ENCODE measurements at regions not wholly inside any gene's neighbourhood (a gene's known extent, or its start where the extent isn't known, plus 50 kb on each side); places are given as distances from the start of the nearest gene placed in this dataset.

- no peak for DNase-seq
- no peak overlapping the region for H3K27ac ChIP-seq
- H3K9me3 ChIP-seq, result no peaks in the 10 kb centered on the region
- intact Hi-C loops (cut with DNase I), result no loop called here
- peaks cover 31% of the 10 kb centered on the region for H3K4me1 ChIP-seq
- no peaks in the 10 kb centered on the region for H3K27me3 ChIP-seq (ENCODE audit: low read depth)
- no peaks in the 10 kb centered on the region for H3K36me3 ChIP-seq
- no peak for ATAC-seq
- TF ChIP-seq CTCF (IDR thresholded peaks at IDR 0.05), result no peak
- no peak overlapping the region for H3K4me3 ChIP-seq
Observed at GRCh38 chr6:21772884-21773575, 179.5 kb downstream of the SOX4 start.

- H3K27ac ChIP-seq, result no peak overlapping the region
- DNase-seq, result no peak
- ATAC-seq, result no peak
Observed at GRCh38 chr6:21773576-21773968, 180.0 kb downstream of the SOX4 start.

GRCh38 chr6:21777846-21778245, 184.3 kb downstream of the SOX4 start:
- H3K27ac ChIP-seq, result no peak overlapping the region
- no peaks in the 10 kb centered on the region for H3K27me3 ChIP-seq (ENCODE audit: low read depth)
- intact Hi-C loops (cut with DNase I), result no loop called here
- H3K4me1 ChIP-seq, result no peaks in the 10 kb centered on the region
- DNase-seq (no peak), ATAC-seq (no peak)
- H3K36me3 ChIP-seq, result no peaks in the 10 kb centered on the region
- H3K4me3 ChIP-seq, result no peak overlapping the region
- H3K9me3 ChIP-seq, result no peaks in the 10 kb centered on the region
- TF ChIP-seq CTCF (IDR thresholded peaks at IDR 0.05), result no peak

More at GRCh38 chr6:21773576-21773968, 180.0 kb downstream of the SOX4 start:
- intact Hi-C loops (cut with DNase I), result no loop called here
- H3K9me3 ChIP-seq, result no peaks in the 10 kb centered on the region
- peaks cover 30% of the 10 kb centered on the region for H3K4me1 ChIP-seq
- H3K36me3 ChIP-seq, result no peaks in the 10 kb centered on the region
- TF ChIP-seq CTCF (IDR thresholded peaks at IDR 0.05), result no peak
- H3K27me3 ChIP-seq (ENCODE audit: low read depth), result no peaks in the 10 kb centered on the region
- no peak overlapping the region for H3K4me3 ChIP-seq

- ATAC-seq (no peak), DNase-seq (no peak)
- H3K27ac ChIP-seq, result no peak overlapping the region
- H3K9me3 ChIP-seq, result no peaks in the 10 kb centered on the region
- H3K4me3 ChIP-seq, result no peak overlapping the region
- no peak for TF ChIP-seq CTCF (IDR thresholded peaks at IDR 0.05)
- H3K27me3 ChIP-seq (ENCODE audit: low read depth), result no peaks in the 10 kb centered on the region
- no peaks in the 10 kb centered on the region for H3K4me1 ChIP-seq
- no peaks in the 10 kb centered on the region for H3K36me3 ChIP-seq
- intact Hi-C loops (cut with DNase I), result no loop called here
Observed at GRCh38 chr6:21780141-21780540, 186.6 kb downstream of the SOX4 start.

- ATAC-seq, result no peak
- H3K4me3 ChIP-seq, result no peak overlapping the region
- intact Hi-C loops (cut with DNase I), result no loop called here
- DNase-seq, result no peak
- no peak for TF ChIP-seq CTCF (IDR thresholded peaks at IDR 0.05)
- H3K9me3 ChIP-seq, result no peaks in the 10 kb centered on the region
- no peaks in the 10 kb centered on the region for H3K4me1 ChIP-seq
- no peak overlapping the region for H3K27ac ChIP-seq
- no peaks in the 10 kb centered on the region for H3K27me3 ChIP-seq (ENCODE audit: low read depth)
- H3K36me3 ChIP-seq, result no peaks in the 10 kb centered on the region
Observed at GRCh38 chr6:21780679-21781078, 187.1 kb downstream of the SOX4 start.

All from lower lobe of right lung (tissue), 2 donors.